ENCODE measurements at regions not wholly inside any gene's neighbourhood (a gene's known extent, or its start where the extent isn't known, plus 50 kb on each side); places are given as distances from the start of the nearest gene placed in this dataset.

- TF ChIP-seq CTCF (IDR thresholded peaks at IDR 0.05 in 2 of 3, conservative IDR thresholded peaks at IDR 0.05 in 1 of 3; ENCODE audit: insufficient read depth in 2 of 3, low read depth in 1 of 3, low read length in 3 of 3) (no peak), MTA1 (IDR thresholded peaks at IDR 0.05; ENCODE audit: borderline replicate concordance) (no peak), EHMT2 (IDR thresholded peaks at IDR 0.05) (no peak), RAD51 (IDR thresholded peaks at IDR 0.05; ENCODE audit: borderline replicate concordance, low read depth) (no peak), CBX2 (IDR thresholded peaks at IDR 0.05; ENCODE audit: insufficient read depth, low read length, poor library complexity, severe bottlenecking) (no peak), RBM22 (IDR thresholded peaks at IDR 0.05; ENCODE audit: low read depth, low read length, poor library complexity, severe bottlenecking) (no peak), ZHX1 (conservative IDR thresholded peaks at IDR 0.05; ENCODE audit: low read length) (no peak), CREB1 (IDR thresholded peaks at IDR 0.05) (no peak), CREB1 (CRISPR knock-in tag; IDR thresholded peaks at IDR 0.05) (no peak), SOX6 (IDR thresholded peaks at IDR 0.05) (no peak), PBX2 (CRISPR knock-in tag; IDR thresholded peaks at IDR 0.05; ENCODE audit: low read depth) (no peak), PBX2 (tag; conservative IDR thresholded peaks at IDR 0.05; ENCODE audit: low read depth) (no peak), ESRRA (IDR thresholded peaks at IDR 0.05; ENCODE audit: borderline replicate concordance, low read depth) (no peak), SREBF2 (CRISPR knock-in tag; IDR thresholded peaks at IDR 0.05) (no peak), ZNF561 (CRISPR knock-in tag; conservative IDR thresholded peaks at IDR 0.05) (no peak), CBFB (CRISPR knock-in tag; IDR thresholded peaks at IDR 0.05) (no peak)
Observed at GRCh38 chr10:123526356-123527064, 139.6 kb upstream of the GPR26 start.
